Activated T-cell treated with anti-CD3 and anti-CD28 coated beads, Interleukin-2, amount 50 U/mL, for 4 hours (primary cell): ENCODE measurements at regions not wholly inside any gene's neighbourhood (a gene's known extent, or its start where the extent isn't known, plus 50 kb on each side); places are given as distances from the start of the nearest gene placed in this dataset.
"Not testable (repeated sequence)": the region's sequence is repeated elsewhere in the genome, so short reads cannot be mapped to it uniquely, and the experiment has no call there.

Experiments
- ATAC-seq, 2 donors: fragments of 200-7000 bp; cut with Tn5 transposase; one replicate each; pipeline ENCODE4 v1.10.0; 2021
- DNase-seq: peaks from one replicate; pipeline ENCODE4 v3.0.0-alpha.2; 2020
- H3K27me3 Mint-ChIP-seq: one replicate; pipeline ENCODE4 v1.8.0; 2021; ENCODE audit warnings: low read depth, mixed read lengths
- H3K36me3 Mint-ChIP-seq: one replicate; pipeline ENCODE4 v1.8.0; 2022; ENCODE audit warnings: mixed read lengths; ENCODE audit not compliant: insufficient read depth
- H3K4me1 Mint-ChIP-seq: one replicate; pipeline ENCODE4 v1.8.0; 2021; ENCODE audit warnings: low read depth, mixed read lengths
- H3K4me3 Mint-ChIP-seq: one replicate; pipeline ENCODE4 v1.8.0; 2021; ENCODE audit warnings: mild to moderate bottlenecking, moderate library complexity, mixed read lengths
- H3K9me3 Mint-ChIP-seq: one replicate; pipeline ENCODE4 v1.8.0; 2021; ENCODE audit warnings: mixed read lengths

DNA sequence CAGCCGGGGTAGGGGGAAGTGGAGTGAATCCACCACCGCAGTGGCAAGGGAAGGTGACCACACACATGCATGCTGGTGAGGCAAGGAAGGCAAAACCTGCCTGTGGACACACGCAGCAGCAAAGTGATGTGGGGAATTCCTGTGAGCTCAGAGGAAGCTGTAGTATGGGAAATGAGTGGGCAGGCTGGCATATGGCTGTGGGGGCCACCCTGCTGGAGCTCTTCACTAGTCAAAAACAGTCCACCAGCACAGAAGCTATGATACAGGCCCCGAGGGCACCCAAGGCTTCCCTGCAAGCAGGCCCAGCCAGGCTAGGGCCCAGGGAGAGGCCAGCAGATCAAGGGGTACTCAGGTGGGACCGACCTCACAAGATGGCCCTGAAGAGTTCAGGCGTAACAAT is 239.1 kb downstream of the CHM start:
- Mint-ChIP-seq H3K27me3 (no peaks in the 10 kb centered on the region), H3K36me3 (no peaks in the 10 kb centered on the region), H3K9me3 (peaks cover 16% of the 10 kb centered on the region), H3K4me3 (no peak overlapping the region), H3K4me1 (no peaks in the 10 kb centered on the region)
- DNase-seq (no peak), ATAC-seq (no peak)

DNA sequence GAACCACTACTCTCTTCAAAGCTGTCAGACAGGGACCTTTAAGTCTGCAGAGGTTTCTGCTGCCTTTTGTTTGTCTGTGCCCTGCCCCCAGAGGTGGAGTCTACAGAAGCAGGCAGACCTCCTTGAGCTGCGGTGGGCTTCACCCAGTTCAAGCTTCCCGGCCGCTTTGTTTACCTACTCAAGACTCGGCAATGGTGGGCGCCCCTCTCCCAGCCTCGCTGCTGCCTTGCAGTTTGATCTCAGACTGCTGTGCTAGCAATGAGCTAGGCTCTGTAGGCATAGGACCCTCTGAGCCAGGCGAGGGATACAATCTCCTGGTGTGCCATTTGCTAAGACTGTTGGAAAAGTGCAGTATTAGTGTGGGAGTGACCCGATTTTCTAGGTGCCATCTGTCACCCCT is 275.0 kb downstream of the CHM start:
- H3K9me3 Mint-ChIP-seq, H3K4me1 Mint-ChIP-seq, DNase-seq, H3K27me3 Mint-ChIP-seq, H3K4me3 Mint-ChIP-seq, ATAC-seq, H3K36me3 Mint-ChIP-seq: not testable (repeated sequence)

GRCh38 chrX:85765651-85766050 is 281.7 kb downstream of the CHM start:
- ATAC-seq: no peak
- no peak for DNase-seq
- Mint-ChIP-seq H3K9me3 (peaks cover 4% of the 10 kb centered on the region), H3K36me3 (no peaks in the 10 kb centered on the region), H3K27me3 (no peaks in the 10 kb centered on the region), H3K4me1 (no peaks in the 10 kb centered on the region), H3K4me3 (no peak overlapping the region)

GRCh38 chrX:85723025-85723424 is 324.3 kb downstream of the CHM start:
- not testable (repeated sequence) for H3K4me1 Mint-ChIP-seq, H3K4me3 Mint-ChIP-seq, DNase-seq, H3K27me3 Mint-ChIP-seq, H3K9me3 Mint-ChIP-seq, ATAC-seq, H3K36me3 Mint-ChIP-seq

DNA sequence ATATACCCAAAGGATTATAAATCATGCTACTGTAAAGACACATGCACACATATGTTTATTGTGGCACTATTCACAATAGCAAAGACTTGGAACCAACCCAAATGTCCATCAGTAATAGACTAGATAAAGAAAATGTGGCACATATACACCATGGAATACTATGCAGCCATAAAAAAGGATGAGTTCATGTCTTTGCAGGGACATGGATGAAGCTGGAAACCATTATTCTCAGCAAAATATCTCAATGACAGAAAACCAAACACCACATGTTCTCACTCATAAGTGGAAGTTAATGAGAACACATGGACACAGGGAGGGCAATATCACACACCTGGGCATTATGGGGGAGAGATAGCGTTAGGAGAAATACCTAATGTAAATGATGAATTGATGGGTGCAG is 323.8 kb upstream of the POF1B start:
- not testable (repeated sequence) for DNase-seq, H3K4me1 Mint-ChIP-seq, H3K4me3 Mint-ChIP-seq, H3K36me3 Mint-ChIP-seq, H3K27me3 Mint-ChIP-seq, ATAC-seq, H3K9me3 Mint-ChIP-seq

DNA sequence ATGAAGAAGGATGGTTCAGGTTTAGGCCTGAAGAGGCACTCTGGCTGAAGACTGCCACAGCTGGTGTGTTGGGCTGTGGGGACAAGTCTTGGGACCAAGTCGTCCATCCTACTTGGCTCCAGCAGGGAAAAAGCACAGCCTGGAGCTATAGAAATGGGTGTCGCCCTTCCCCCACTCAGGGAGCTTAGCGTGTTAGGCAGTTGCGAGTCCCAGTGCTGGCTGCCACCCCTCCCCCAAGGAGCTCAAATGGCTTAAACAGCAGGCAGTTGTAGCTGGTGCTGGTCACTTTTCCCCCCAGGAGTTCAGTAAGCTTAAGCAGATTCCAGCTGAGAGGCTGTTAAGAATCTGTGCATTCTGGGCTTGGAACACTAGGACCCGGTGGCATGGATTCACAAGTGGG is 319.5 kb upstream of the POF1B start:
- DNase-seq: no peak
- no peaks in the 10 kb centered on the region for H3K4me1 Mint-ChIP-seq
- H3K9me3 Mint-ChIP-seq: peaks cover 11% of the 10 kb centered on the region
- ATAC-seq: no peak
- no peak overlapping the region for H3K4me3 Mint-ChIP-seq
- H3K36me3 Mint-ChIP-seq: no peaks in the 10 kb centered on the region
- H3K27me3 Mint-ChIP-seq: no peaks in the 10 kb centered on the region

DNA sequence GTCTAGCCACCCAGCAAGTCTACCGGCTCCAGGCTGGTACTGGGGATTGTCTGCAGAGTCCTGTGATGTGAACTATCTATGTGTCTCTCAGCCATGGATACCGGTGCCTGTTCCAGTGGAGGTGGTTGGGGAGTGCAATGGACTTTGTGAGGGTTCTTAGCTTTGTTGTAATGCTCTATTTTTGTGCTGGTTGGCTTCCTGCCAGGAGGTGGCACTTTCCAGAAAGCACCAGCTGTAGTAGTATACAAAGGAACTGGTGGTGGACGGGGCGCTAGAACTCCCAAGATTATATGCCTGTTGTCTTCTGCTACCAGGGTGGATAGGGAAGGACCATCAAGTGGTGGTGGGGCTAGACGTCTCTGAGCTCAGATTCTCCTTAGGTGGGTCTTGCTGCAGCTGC is 306.4 kb upstream of the POF1B start:
- H3K4me1 Mint-ChIP-seq: no peaks in the 10 kb centered on the region
- no peak for DNase-seq
- H3K4me3 Mint-ChIP-seq: no peak overlapping the region
- no peak for ATAC-seq
- peaks cover 10% of the 10 kb centered on the region for H3K9me3 Mint-ChIP-seq
- H3K36me3 Mint-ChIP-seq: no peaks in the 10 kb centered on the region
- H3K27me3 Mint-ChIP-seq: no peaks in the 10 kb centered on the region

GRCh38 chrX:85666471-85666870 is 287.0 kb upstream of the POF1B start:
- Mint-ChIP-seq H3K4me3 (no peak overlapping the region), H3K36me3 (no peaks in the 10 kb centered on the region), H3K4me1 (no peaks in the 10 kb centered on the region), H3K9me3 (no peaks in the 10 kb centered on the region), H3K27me3 (no peaks in the 10 kb centered on the region)
- DNase-seq (no peak), ATAC-seq (no peak)

DNA sequence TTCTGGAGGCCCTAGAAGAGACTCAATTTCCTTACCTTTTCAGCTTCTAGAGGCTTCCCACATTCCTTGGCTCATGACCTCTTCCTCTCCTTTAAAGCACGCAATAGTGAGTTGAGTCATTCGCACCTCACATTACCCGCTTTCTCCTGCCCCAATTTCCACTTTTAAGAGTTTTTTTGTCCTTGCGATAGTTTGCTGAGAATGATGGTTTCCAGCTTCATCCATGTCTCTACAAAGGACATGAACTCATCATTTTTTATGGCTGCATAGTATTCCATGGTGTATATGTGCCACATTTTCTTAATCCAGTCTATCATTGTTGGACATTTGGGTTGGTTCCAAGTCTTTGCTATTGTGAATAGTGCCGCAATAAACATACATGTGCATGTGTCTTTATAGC is 284.5 kb upstream of the POF1B start:
- H3K4me3 Mint-ChIP-seq, H3K27me3 Mint-ChIP-seq, DNase-seq, H3K9me3 Mint-ChIP-seq, H3K36me3 Mint-ChIP-seq, ATAC-seq, H3K4me1 Mint-ChIP-seq: not testable (repeated sequence)

GRCh38 chrX:85630901-85631300 is 251.4 kb upstream of the POF1B start:
- Mint-ChIP-seq H3K27me3 (no peaks in the 10 kb centered on the region), H3K9me3 (no peaks in the 10 kb centered on the region), H3K4me1 (no peaks in the 10 kb centered on the region), H3K36me3 (no peaks in the 10 kb centered on the region), H3K4me3 (no peak overlapping the region)
- DNase-seq: no peak
- no peak for ATAC-seq

GRCh38 chrX:85627363-85627762 is 247.9 kb upstream of the POF1B start:
- no peak for DNase-seq
- Mint-ChIP-seq H3K36me3 (no peaks in the 10 kb centered on the region), H3K9me3 (no peaks in the 10 kb centered on the region), H3K4me3 (no peak overlapping the region), H3K27me3 (no peaks in the 10 kb centered on the region), H3K4me1 (no peaks in the 10 kb centered on the region)
- no peak for ATAC-seq

- DNase-seq (no peak), ATAC-seq (no peak)
- no peaks in the 10 kb centered on the region for H3K9me3 Mint-ChIP-seq
- no peak overlapping the region for H3K4me3 Mint-ChIP-seq
- no peaks in the 10 kb centered on the region for H3K27me3 Mint-ChIP-seq
- no peaks in the 10 kb centered on the region for H3K4me1 Mint-ChIP-seq
- no peaks in the 10 kb centered on the region for H3K36me3 Mint-ChIP-seq
These were observed 243.2 kb upstream of the POF1B start for GRCh38 chrX:85622635-85623034.

DNA sequence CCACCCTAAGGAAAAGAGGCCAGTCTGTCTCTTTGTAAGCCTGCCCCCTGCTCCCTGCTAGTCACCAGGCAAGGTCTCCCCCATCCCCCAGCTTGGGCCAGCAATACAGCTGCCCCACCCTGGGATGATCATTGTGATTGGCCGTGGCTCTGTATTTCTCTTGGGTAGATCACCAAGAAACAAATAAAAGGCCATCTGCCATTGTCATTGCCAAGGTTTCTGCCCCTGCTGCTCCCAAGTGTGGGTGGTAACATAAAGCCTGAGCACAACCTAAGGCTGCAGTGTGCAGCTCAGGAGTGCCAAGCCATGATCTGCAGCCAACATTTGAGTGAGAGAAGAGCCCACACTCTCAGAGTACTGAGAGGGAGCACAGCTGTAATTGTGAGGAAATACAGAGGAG is 241.0 kb upstream of the POF1B start:
- ATAC-seq (no peak), DNase-seq (no peak)
- no peaks in the 10 kb centered on the region for H3K4me1 Mint-ChIP-seq
- H3K4me3 Mint-ChIP-seq: no peak overlapping the region
- no peaks in the 10 kb centered on the region for H3K27me3 Mint-ChIP-seq
- no peaks in the 10 kb centered on the region for H3K9me3 Mint-ChIP-seq
- no peaks in the 10 kb centered on the region for H3K36me3 Mint-ChIP-seq

DNA sequence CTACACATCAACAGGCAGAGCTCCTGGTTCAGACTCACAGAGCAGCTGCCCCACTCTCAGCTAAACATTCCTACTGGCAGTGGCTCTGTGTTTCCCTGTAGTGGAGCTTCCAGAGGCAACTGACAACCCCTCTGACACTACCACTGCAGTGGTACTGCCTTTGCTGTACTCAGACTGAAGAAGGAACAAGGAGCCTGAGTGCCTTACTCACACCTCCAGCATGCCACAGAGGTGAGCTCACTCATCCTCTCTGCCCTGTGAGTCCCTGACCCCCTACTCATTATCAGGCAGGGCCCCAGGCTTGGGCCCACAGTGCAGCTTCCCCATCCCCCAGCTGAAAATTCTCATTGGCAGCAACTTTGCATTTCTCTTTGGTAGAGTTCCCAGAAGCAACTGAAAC is 240.5 kb upstream of the POF1B start:
- H3K27me3 Mint-ChIP-seq: no peaks in the 10 kb centered on the region
- H3K4me1 Mint-ChIP-seq: no peaks in the 10 kb centered on the region
- DNase-seq: no peak
- no peak for ATAC-seq
- no peak overlapping the region for H3K4me3 Mint-ChIP-seq
- no peaks in the 10 kb centered on the region for H3K9me3 Mint-ChIP-seq
- H3K36me3 Mint-ChIP-seq: no peaks in the 10 kb centered on the region

DNA sequence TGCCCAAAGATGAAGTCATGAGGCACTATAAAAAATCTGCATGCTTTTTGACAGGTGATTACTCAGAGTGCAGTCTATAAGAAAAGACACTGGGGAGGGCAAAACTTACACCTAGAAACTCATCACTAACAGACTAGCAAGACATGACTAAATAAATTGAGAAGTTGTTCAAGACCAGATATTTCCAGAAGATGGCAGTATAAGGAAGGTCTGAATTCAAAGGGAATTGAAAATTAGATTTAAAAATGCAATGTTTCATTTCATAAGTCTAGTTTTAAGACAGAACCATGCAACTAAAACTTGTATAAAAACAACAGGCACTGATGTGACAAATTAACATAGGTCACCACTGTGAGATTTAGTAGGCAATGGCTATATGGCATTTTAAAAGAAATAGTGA is 232.5 kb upstream of the POF1B start:
- H3K4me3 Mint-ChIP-seq: no peak overlapping the region
- H3K4me1 Mint-ChIP-seq: no peaks in the 10 kb centered on the region
- DNase-seq (no peak), ATAC-seq (no peak)
- H3K9me3 Mint-ChIP-seq: no peaks in the 10 kb centered on the region
- no peaks in the 10 kb centered on the region for H3K27me3 Mint-ChIP-seq
- H3K36me3 Mint-ChIP-seq: no peaks in the 10 kb centered on the region

DNA sequence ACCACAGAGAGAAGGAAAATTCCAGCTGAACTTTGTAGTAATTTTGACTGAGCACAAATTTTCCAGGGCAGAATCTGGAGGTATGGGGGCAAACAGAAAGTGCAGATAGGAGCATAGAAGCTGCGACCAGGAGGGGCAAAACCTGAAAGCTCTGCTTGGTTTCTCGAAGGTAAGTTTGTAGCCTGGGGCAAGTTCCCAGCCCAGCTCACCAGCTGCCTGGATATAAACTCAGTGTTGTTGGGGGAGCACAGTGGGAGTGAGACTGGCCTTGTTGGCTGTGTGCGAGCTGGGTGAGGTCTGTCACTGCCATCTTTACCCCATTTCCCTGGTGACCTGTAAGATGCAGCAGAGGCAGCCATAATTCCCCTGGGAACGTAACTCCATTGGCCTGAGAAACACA is 213.5 kb upstream of the POF1B start:
- H3K36me3 Mint-ChIP-seq: no peaks in the 10 kb centered on the region
- no peaks in the 10 kb centered on the region for H3K9me3 Mint-ChIP-seq
- ATAC-seq: no peak
- no peaks in the 10 kb centered on the region for H3K27me3 Mint-ChIP-seq
- no peak for DNase-seq
- no peak overlapping the region for H3K4me3 Mint-ChIP-seq
- no peaks in the 10 kb centered on the region for H3K4me1 Mint-ChIP-seq
